Prostate gland (tissue), 2 donors: ENCODE measurements at regions not wholly inside any gene's neighbourhood (a gene's known extent, or its start where the extent isn't known, plus 50 kb on each side); places are given as distances from the start of the nearest gene placed in this dataset.

Experiments used
- DNase-seq: peaks from one replicate; pipeline ENCODE4 v3.0.0-alpha.2; 2019; ENCODE audit warnings: low spot score
- H3K27ac ChIP-seq, 2 donors: fragments of 200-600 bp; sonication (generic); 2 replicates each; pipeline ENCODE4 v1.5.1; 2017 to 2019
- H3K27me3 ChIP-seq: fragments of 200-600 bp; sonication (generic); replicated peaks from 2 replicates; pipeline ENCODE4 v1.5.1; 2019; ENCODE audit not compliant: insufficient read depth
- H3K36me3 ChIP-seq, 2 donors: fragments of 200-600 bp; sonication (generic); 1 replicate in 1 of 2; 2 replicates in 1 of 2; pipeline versions ENCODE4 v1.5.1 to v1.8.1; 2017 to 2019
- H3K4me1 ChIP-seq: fragments of 200-600 bp; sonication (generic); replicated peaks from 2 replicates; pipeline ENCODE4 v1.5.1; 2019
- H3K4me3 ChIP-seq, 2 donors: fragments of 200-600 bp; sonication (generic); 2 replicates each; pipeline ENCODE4 v1.5.1; 2017 to 2019
- H3K9me3 ChIP-seq: fragments of 200-600 bp; sonication (generic); 2 replicates; pipeline ENCODE4 v1.5.1; 2017
- CTCF ChIP-seq, 4 experiments: fragments of 200-600 bp in 2 of 4; fragments of 450-650 bp in 2 of 4; sonication (generic) in 2 of 4; IDR thresholded peaks; 1 replicate in 3 of 4; 2 replicates in 1 of 4; pipeline ENCODE4 v1.5.1; 2016 to 2019; ENCODE audit warnings: antibody characterized with exemption in 4 of 4, mild to moderate bottlenecking in 2 of 4, moderate library complexity in 2 of 4
- POLR2A ChIP-seq: fragments of 450-650 bp; IDR thresholded peaks from one replicate; pipeline ENCODE4 v1.6.1; 2016; ENCODE audit warnings: antibody characterized with exemption, mild to moderate bottlenecking
- POLR2AphosphoS5 ChIP-seq: sonication (generic); formaldehyde crosslinking; IDR thresholded peaks from one replicate; pipeline ENCODE4 v1.6.1; 2017; ENCODE audit warnings: antibody characterized with exemption
- WGBS: methylation state at CpG from one replicate; pipeline ENCODE4 v1.1.5; 2018; 5-methylcytosine and 5-hydroxymethylcytosine counted together
- intact Hi-C: fragments of 100-400 bp; cut with DNase I; formaldehyde crosslinking; loops from one replicate; pipeline ENCODE4 v1.14.2; 2022

GRCh38 chr13:29648760-29649159 is 53.3 kb upstream of the SLC7A1 start:
- H3K36me3 ChIP-seq, result no peaks in the 10 kb centered on the region
- no peaks in the 10 kb centered on the region for H3K4me1 ChIP-seq
- no peaks in the 10 kb centered on the region for H3K27me3 ChIP-seq
- WGBS, result 79% methylated on average over 2 of the region's 2 CpGs
- TF ChIP-seq POLR2A (no peak), CTCF (IDR thresholded peaks at IDR 0.05) (no peak), POLR2AphosphoS5 (no peak)
- no peaks in the 10 kb centered on the region for H3K9me3 ChIP-seq
- DNase-seq, result no peak
- intact Hi-C loops, result no loop called here
- H3K27ac ChIP-seq, result no peak overlapping the region
- no peak overlapping the region for H3K4me3 ChIP-seq
